K562 (cell line): ENCODE measurements at regions not wholly inside any gene's neighbourhood (a gene's known extent, or its start where the extent isn't known, plus 50 kb on each side); places are given as distances from the start of the nearest gene placed in this dataset.

Experiments
- ATAC-seq: fragments of 200-7000 bp; cut with Tn5 transposase; 3 replicates; pipeline ENCODE4 v1.9.1; 2020; ENCODE audit warnings: moderate library complexity
- BruUV-seq: library from RNA; stranded (reverse); fragments of 400-500 nt; replicated peaks from 2 replicates; lab custom pipeline; 2021; lab: Mats Ljungman, UMichigan
- CTCF ChIA-PET: fragments of 300-600 bp; formaldehyde crosslinking; extraction: SDS; loops from one replicate; lab custom pipeline; 2021; ENCODE audit warnings: low intra/inter-chr PET ratio; lab: Yijun Ruan, JAX
- POLR2A ChIA-PET: fragments of 300-600, 350-650 bp; sonication (Branson Sonifier 250); formaldehyde crosslinking; extraction: SDS; loops from one replicate; lab custom pipeline; 2021; ENCODE audit warnings: antibody characterized with exemption, inconsistent platforms; lab: Yijun Ruan, JAX
- DNase-seq, 4 experiments: peaks; one replicate each; pipeline versions ENCODE4 v3.0.0 to v3.0.0-alpha.2; 2011 to 2018; ENCODE audit warnings: low spot score in 3 of 4, mixed read lengths in 3 of 4; ENCODE audit errors: extremely low read depth in 1 of 4
- FAIRE-seq: peaks from 2 replicates; lab custom pipeline; 2011; peaks lifted over from hg19 to GRCh38; lab: Jason Lieb, UNC
- H2AFZ ChIP-seq: 2 replicates; pipeline ENCODE4 v1.6.0; 2011; ENCODE audit warnings: low read depth, low read length, control low read depth, inconsistent platforms
- H3K27ac ChIP-seq: fragments of 200-600 bp; 3 replicates; pipeline ENCODE4 v1.8.0; 2011; ENCODE audit warnings: low read depth, mild to moderate bottlenecking, control low read depth, inconsistent platforms, low read length, moderate library complexity, mixed read lengths; ENCODE audit errors: extremely low read depth
- H3K27me3 ChIP-seq, 2 experiments: fragments of 300-600 bp in 1 of 2; 2 replicates in 1 of 2; 3 replicates in 1 of 2; pipeline versions ENCODE4 v1.6.0 to v1.8.0; 2011; ENCODE audit warnings: inconsistent platforms in 2 of 2, low read length in 2 of 2, mild to moderate bottlenecking in 1 of 2, mixed read lengths in 1 of 2, moderate library complexity in 1 of 2; ENCODE audit not compliant: control insufficient read depth in 2 of 2, insufficient read depth in 2 of 2
- H3K36me3 ChIP-seq: fragments of 300-600 bp; 3 replicates; pipeline ENCODE4 v1.8.0; 2011; ENCODE audit warnings: mild to moderate bottlenecking, low read length, inconsistent platforms; ENCODE audit not compliant: control insufficient read depth, insufficient read depth
- H3K4me1 ChIP-seq, 2 experiments: fragments of 200-600 bp in 1 of 2; replicated peaks in 1 of 2; 2 replicates in 1 of 2; 3 replicates in 1 of 2; pipeline versions ENCODE4 v1.5.1 to v1.8.0; 2011; ENCODE audit warnings: inconsistent platforms in 2 of 2, low read length in 2 of 2, mild to moderate bottlenecking in 1 of 2, mixed read lengths in 1 of 2, moderate library complexity in 1 of 2; ENCODE audit not compliant: control insufficient read depth in 2 of 2, insufficient read depth in 2 of 2
- H3K4me2 ChIP-seq: 2 replicates; pipeline ENCODE4 v1.6.1; 2011; ENCODE audit warnings: low read length, control low read depth, inconsistent platforms, mixed read lengths; ENCODE audit not compliant: insufficient read depth
- H3K4me3 ChIP-seq: fragments of 200-600 bp; sonication (generic), shearing (Covaris generic); 2 replicates; pipeline ENCODE4 v1.5.1; 2016; ENCODE audit warnings: control low read depth, inconsistent platforms
- H3K79me2 ChIP-seq: fragments of 200-600 bp; 3 replicates; pipeline ENCODE4 v1.8.0; 2011; ENCODE audit warnings: low read length, inconsistent platforms; ENCODE audit not compliant: control insufficient read depth, insufficient read depth
- H3K9ac ChIP-seq, 2 experiments: 2 replicates each; pipeline versions ENCODE4 v1.6.0 to v1.6.1; 2011; ENCODE audit warnings: low read depth in 2 of 2, low read length in 2 of 2, control low read depth in 1 of 2, inconsistent platforms in 1 of 2, mild to moderate bottlenecking in 1 of 2, mixed read lengths in 1 of 2; ENCODE audit not compliant: insufficient read depth in 1 of 2
- H3K9me1 ChIP-seq: one replicate; pipeline ENCODE4 v1.6.0; 2011; ENCODE audit warnings: inconsistent platforms, mild to moderate bottlenecking, low read length, moderate library complexity; ENCODE audit not compliant: control insufficient read depth, insufficient read depth
- H3K9me3 ChIP-seq: replicated peaks from 2 replicates; pipeline ENCODE4 v1.5.1; 2011; ENCODE audit warnings: low read depth, low read length, inconsistent platforms; ENCODE audit not compliant: control insufficient read depth, insufficient read depth
- H4K20me1 ChIP-seq: replicated peaks from 2 replicates; pipeline ENCODE4 v1.6.1; 2011; ENCODE audit warnings: low read length, inconsistent platforms, mixed read lengths; ENCODE audit not compliant: control insufficient read depth, insufficient read depth
- ADNP ChIP-seq: fragments of 200-800 bp; sonication (Bioruptor generic); IDR thresholded peaks from 2 replicates; pipeline ENCODE4 v1.6.1; 2016; ENCODE audit warnings: missing genetic modification characterization, missing compliant biosample characterization
- EGR1 ChIP-seq: fragments of 450-650 bp; conservative IDR thresholded peaks from 2 replicates; pipeline ENCODE4 v1.6.1; 2017; ENCODE audit warnings: mild to moderate bottlenecking
- HMGN3 ChIP-seq: IDR thresholded peaks from 2 replicates; pipeline ENCODE4 v1.6.1; 2011; ENCODE audit warnings: borderline replicate concordance, low read depth, mild to moderate bottlenecking, mixed read lengths, low read length; ENCODE audit not compliant: insufficient read length; ENCODE audit errors: extremely low read depth
- IFI16 ChIP-seq: fragments of 250-450 bp; sonication (Bioruptor Pico); IDR thresholded peaks from 2 replicates; pipeline ENCODE4 v2.1.2; 2022; ENCODE audit warnings: mild to moderate bottlenecking, inconsistent platforms
- ILF3 ChIP-seq: fragments of 450-650 bp; IDR thresholded peaks from 2 replicates; pipeline ENCODE4 v1.6.1; 2018; ENCODE audit warnings: antibody characterized with exemption, mild to moderate bottlenecking, moderate library complexity, borderline replicate concordance
- NFIX ChIP-seq: fragments of 250-450 bp; sonication (Bioruptor Pico); IDR thresholded peaks from 2 replicates; pipeline ENCODE4 v1.4.0; 2020; ENCODE audit warnings: low read depth, mild to moderate bottlenecking, moderate library complexity
- SAFB2 ChIP-seq: fragments of 200-400 bp; formaldehyde crosslinking; IDR thresholded peaks from 2 replicates; pipeline ENCODE4 v1.6.1; 2018; ENCODE audit warnings: borderline replicate concordance, low read length, low read depth, moderate library complexity; ENCODE audit not compliant: severe bottlenecking
- ZNF146 ChIP-seq: IDR thresholded peaks from one replicate; pipeline ENCODE4 v1.6.1; 2018; ENCODE audit warnings: missing compliant biosample characterization; ENCODE audit not compliant: unreplicated experiment
- ZNF324 ChIP-seq: fragments of 250-450 bp; sonication (Bioruptor Pico); IDR thresholded peaks from 2 replicates; pipeline ENCODE4 v1.4.0; 2020; ENCODE audit warnings: mild to moderate bottlenecking
- ZNF408 ChIP-seq: fragments of 250-450 bp; sonication (Bioruptor Pico); IDR thresholded peaks from 2 replicates; pipeline ENCODE4 v1.4.0; 2020; ENCODE audit warnings: low read depth, mild to moderate bottlenecking, moderate library complexity
- WGBS: fragments of 100-300 bp; shearing (Covaris generic); methylation state at CpG from one replicate; pipeline ENCODE4 v1.1.6; 2016; ENCODE audit warnings: low coverage, mixed read lengths; ENCODE audit not compliant: insufficient coverage; ENCODE audit errors: missing lambda C conversion rate; 5-methylcytosine and 5-hydroxymethylcytosine counted together
- in situ Hi-C: fragments of 300-500 bp; cut with MboI; formaldehyde crosslinking; loops from 4 replicates; pipeline ENCODE4 v1.15.0; 2018; ENCODE audit warnings: inconsistent platforms, mixed read lengths
- intact Hi-C: fragments of 100-400 bp; cut with micrococcal nuclease; formaldehyde crosslinking; loops from 2 replicates; pipeline ENCODE4 v1.14.2; 2022
- TF ChIP-seq, protein P1 (sequence below): fragments of 150-350 bp; IDR thresholded peaks from 2 replicates; pipeline ENCODE4 v1.6.1; 2014; ENCODE audit warnings: low read depth, mild to moderate bottlenecking, low read length, borderline replicate concordance
- TF ChIP-seq, protein P2 (sequence below): fragments of 250-450 bp; sonication (Bioruptor Pico); IDR thresholded peaks from 2 replicates; pipeline ENCODE4 v1.8.0; 2021; ENCODE audit warnings: moderate library complexity, mild to moderate bottlenecking, inconsistent platforms
- TF ChIP-seq, protein P3 (sequence below): sonication (generic); formaldehyde crosslinking; IDR thresholded peaks from 2 replicates; pipeline ENCODE4 v1.8.1; 2023; ENCODE audit warnings: mild to moderate bottlenecking, missing genetic modification reagents

DNA sequence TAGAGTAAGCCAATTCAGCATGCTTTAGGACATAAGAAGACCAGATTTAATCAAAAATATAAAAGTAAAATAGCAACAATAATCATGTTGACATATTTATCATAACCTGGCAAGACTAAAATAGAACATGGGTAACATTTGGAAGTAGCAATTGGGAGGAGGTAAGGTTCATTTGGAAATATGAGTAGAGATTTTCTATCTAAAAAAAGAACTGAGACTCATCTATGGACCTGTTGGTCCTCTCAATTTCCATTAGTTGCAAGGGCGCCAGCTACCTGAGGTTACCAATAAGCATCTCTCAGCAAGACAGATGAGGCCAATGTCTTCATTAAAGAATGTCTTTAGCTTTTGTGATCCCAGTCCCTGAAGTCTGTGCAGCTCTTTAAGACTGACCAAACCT, 196.0 kb downstream of the IRS1 start (continued):
- TF ChIP-seq, protein P1, sequence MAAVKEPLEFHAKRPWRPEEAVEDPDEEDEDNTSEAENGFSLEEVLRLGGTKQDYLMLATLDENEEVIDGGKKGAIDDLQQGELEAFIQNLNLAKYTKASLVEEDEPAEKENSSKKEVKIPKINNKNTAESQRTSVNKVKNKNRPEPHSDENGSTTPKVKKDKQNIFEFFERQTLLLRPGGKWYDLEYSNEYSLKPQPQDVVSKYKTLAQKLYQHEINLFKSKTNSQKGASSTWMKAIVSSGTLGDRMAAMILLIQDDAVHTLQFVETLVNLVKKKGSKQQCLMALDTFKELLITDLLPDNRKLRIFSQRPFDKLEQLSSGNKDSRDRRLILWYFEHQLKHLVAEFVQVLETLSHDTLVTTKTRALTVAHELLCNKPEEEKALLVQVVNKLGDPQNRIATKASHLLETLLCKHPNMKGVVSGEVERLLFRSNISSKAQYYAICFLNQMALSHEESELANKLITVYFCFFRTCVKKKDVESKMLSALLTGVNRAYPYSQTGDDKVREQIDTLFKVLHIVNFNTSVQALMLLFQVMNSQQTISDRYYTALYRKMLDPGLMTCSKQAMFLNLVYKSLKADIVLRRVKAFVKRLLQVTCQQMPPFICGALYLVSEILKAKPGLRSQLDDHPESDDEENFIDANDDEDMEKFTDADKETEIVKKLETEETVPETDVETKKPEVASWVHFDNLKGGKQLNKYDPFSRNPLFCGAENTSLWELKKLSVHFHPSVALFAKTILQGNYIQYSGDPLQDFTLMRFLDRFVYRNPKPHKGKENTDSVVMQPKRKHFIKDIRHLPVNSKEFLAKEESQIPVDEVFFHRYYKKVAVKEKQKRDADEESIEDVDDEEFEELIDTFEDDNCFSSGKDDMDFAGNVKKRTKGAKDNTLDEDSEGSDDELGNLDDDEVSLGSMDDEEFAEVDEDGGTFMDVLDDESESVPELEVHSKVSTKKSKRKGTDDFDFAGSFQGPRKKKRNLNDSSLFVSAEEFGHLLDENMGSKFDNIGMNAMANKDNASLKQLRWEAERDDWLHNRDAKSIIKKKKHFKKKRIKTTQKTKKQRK = no peak

DNA sequence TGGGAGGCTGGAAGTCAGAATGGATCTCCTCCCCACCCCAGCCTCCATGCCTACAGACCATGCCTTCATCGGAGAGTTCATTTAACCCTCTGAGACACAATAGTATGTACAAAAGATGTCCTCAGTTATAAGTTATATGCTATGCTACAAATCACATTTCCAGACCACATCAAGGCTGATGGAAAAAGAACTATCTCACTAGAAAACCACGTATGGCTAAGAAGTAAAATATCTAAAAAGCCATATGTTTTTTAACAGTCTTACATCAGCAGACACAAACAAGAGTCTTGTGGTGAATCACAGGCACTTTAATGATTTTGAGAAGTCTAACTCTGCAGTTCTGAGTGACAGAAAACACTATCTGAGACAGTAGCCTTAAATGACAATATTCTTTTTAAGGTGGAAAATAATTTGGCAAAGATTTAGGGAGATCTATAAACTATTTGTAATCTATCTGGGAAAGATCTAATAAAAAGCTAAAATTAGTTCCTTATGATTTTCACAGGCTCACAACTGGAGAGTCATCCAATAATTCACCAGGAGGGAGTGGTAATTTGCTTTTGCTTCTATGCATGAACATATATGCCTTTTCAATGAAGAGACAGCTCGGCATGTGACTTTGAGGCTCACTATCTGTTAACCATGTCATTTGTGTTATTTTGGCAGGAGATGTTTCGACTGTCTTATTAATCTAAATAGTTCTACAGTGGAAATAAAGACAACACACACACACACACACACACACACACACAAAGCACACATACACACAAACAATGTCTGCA, 197.5 kb downstream of the IRS1 start:
- H3K9ac ChIP-seq = no peak overlapping the region
- in situ Hi-C loops (no loop called here), intact Hi-C loops (no loop called here)
- H3K27me3 ChIP-seq = no peaks in the 10 kb centered on the region
- ChIA-PET POLR2A (no interaction called here), CTCF (no interaction called here)
- H3K4me3 ChIP-seq = no peak overlapping the region
- no TSS peak for BruUV-seq
- H3K9me3 ChIP-seq = no peaks in the 10 kb centered on the region
- H4K20me1 ChIP-seq = no peaks in the 10 kb centered on the region
- WGBS = 0% methylated on average over 3 of the region's 4 CpGs
- H3K4me1 ChIP-seq = no peaks in the 10 kb centered on the region
- no peak overlapping the region for H2AFZ ChIP-seq
- H3K79me2 ChIP-seq = no peaks in the 10 kb centered on the region
- FAIRE-seq (no peak), DNase-seq (no peak), ATAC-seq (no peak)
- no peak overlapping the region for H3K4me2 ChIP-seq
- no peak overlapping the region for H3K27ac ChIP-seq
- no peaks in the 10 kb centered on the region for H3K36me3 ChIP-seq
- H3K9me1 ChIP-seq = no peaks in the 10 kb centered on the region
- TF ChIP-seq, protein P2, sequence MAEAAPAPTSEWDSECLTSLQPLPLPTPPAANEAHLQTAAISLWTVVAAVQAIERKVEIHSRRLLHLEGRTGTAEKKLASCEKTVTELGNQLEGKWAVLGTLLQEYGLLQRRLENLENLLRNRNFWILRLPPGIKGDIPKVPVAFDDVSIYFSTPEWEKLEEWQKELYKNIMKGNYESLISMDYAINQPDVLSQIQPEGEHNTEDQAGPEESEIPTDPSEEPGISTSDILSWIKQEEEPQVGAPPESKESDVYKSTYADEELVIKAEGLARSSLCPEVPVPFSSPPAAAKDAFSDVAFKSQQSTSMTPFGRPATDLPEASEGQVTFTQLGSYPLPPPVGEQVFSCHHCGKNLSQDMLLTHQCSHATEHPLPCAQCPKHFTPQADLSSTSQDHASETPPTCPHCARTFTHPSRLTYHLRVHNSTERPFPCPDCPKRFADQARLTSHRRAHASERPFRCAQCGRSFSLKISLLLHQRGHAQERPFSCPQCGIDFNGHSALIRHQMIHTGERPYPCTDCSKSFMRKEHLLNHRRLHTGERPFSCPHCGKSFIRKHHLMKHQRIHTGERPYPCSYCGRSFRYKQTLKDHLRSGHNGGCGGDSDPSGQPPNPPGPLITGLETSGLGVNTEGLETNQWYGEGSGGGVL (CRISPR knock-in tag) = no peak
- no peak for TF ChIP-seq NFIX (CRISPR knock-in tag)
- no peak for TF ChIP-seq SAFB2
- no peak for TF ChIP-seq IFI16
- no peak for TF ChIP-seq ILF3
- no peak for TF ChIP-seq EGR1
- no peak for TF ChIP-seq ZNF146 (CRISPR knock-in tag)
- TF ChIP-seq HMGN3 = no peak
- TF ChIP-seq, protein P3, sequence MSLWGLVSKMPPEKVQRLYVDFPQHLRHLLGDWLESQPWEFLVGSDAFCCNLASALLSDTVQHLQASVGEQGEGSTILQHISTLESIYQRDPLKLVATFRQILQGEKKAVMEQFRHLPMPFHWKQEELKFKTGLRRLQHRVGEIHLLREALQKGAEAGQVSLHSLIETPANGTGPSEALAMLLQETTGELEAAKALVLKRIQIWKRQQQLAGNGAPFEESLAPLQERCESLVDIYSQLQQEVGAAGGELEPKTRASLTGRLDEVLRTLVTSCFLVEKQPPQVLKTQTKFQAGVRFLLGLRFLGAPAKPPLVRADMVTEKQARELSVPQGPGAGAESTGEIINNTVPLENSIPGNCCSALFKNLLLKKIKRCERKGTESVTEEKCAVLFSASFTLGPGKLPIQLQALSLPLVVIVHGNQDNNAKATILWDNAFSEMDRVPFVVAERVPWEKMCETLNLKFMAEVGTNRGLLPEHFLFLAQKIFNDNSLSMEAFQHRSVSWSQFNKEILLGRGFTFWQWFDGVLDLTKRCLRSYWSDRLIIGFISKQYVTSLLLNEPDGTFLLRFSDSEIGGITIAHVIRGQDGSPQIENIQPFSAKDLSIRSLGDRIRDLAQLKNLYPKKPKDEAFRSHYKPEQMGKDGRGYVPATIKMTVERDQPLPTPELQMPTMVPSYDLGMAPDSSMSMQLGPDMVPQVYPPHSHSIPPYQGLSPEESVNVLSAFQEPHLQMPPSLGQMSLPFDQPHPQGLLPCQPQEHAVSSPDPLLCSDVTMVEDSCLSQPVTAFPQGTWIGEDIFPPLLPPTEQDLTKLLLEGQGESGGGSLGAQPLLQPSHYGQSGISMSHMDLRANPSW (CRISPR knock-in tag) = no peak
- TF ChIP-seq ZNF408 = no peak
- TF ChIP-seq ZNF324 (CRISPR knock-in tag) = no peak
- no peak for TF ChIP-seq ADNP
